ENCODE measurements at regions not wholly inside any gene's neighbourhood (a gene's known extent, or its start where the extent isn't known, plus 50 kb on each side); places are given as distances from the start of the nearest gene placed in this dataset.

GRCh38 chr1:168806952-168807351, 77.9 kb upstream of the DPT start:
- Mint-ChIP-seq H3K9me3 (no peaks in the 10 kb centered on the region), H3K4me1 (peaks cover 6 to 10% of the 10 kb centered on the region in 2 donors), H3K27me3 (ENCODE audit: low read depth in 3 of 3) (peaks cover 2 to 6% (median 3%) of the 10 kb centered on the region in 3 donors), H3K27ac (no peak overlapping the region), H3K36me3 (peaks cover 0 to 2% (median 0%) of the 10 kb centered on the region in 3 donors), H3K4me3 (no peak overlapping the region)
- no peak for DNase-seq

DNA sequence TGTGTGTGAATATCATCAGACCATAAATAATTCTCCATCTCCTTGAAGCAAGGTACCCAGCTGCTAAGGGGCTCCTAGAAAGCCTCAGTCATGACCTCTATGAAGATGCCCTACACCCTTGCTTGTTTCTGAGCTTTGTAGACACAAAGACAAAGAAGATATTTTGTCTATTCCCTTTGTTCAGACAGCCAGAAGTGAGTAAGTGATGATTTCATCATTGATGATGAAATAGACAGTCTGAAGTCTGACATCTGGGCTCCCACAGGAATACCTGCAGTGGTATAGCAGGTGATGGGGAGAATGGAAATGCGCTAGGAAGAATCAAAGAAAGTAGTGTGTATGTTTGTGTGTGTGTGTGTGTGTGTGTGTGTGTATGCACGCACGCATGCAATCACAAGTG, 82.2 kb upstream of the DPT start:
- Mint-ChIP-seq H3K4me1 (no peaks in the 10 kb centered on the region), H3K4me3 (no peak overlapping the region), H3K9me3 (peaks cover 0 to 3% (median under 1%) of the 10 kb centered on the region in 6 donors), H3K27ac (no peak overlapping the region), H3K36me3 (peaks cover 0 to 5% (median 0%) of the 10 kb centered on the region in 3 donors), H3K27me3 (ENCODE audit: low read depth in 3 of 3) (peaks cover 2 to 4% (median 2%) of the 10 kb centered on the region in 3 donors)
- no peak for DNase-seq

DNA sequence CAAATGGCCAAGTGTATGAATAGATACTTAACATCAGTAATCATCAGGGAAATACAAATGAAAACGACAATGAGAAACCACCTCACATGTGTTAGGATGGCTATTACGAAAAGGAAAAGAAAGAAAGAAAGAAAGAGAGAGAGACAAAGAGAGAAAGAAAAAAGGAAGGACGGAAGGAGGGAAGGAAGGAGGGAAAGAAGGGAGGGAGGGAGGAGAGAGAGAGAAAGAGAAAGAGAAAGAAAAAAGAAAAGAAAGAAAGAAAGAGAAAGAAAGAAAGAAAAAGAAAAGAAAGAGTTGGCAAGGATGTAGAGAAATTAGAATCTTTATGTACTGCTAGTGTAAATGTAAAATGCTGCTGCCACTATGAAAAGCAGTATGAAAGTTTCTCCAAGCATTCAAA, 90.7 kb upstream of the DPT start:
- H3K27me3 Mint-ChIP-seq (ENCODE audit: low read depth in 3 of 3), result no peaks in the 10 kb centered on the region
- peaks cover 0 to under 1% (median 0%) of the 10 kb centered on the region in 3 donors for H3K36me3 Mint-ChIP-seq
- H3K4me1 Mint-ChIP-seq, result peaks cover 17 to 18% of the 10 kb centered on the region in 2 donors
- DNase-seq, result no peak
- no peak overlapping the region for H3K27ac Mint-ChIP-seq
- peaks cover 0 to 4% (median under 1%) of the 10 kb centered on the region in 6 donors for H3K9me3 Mint-ChIP-seq
- H3K4me3 Mint-ChIP-seq, result no peak overlapping the region

- Mint-ChIP-seq H3K9me3 (peaks cover 0 to 4% (median 0%) of the 10 kb centered on the region in 6 donors), H3K36me3 (peaks cover 0 to 3% (median 0%) of the 10 kb centered on the region in 3 donors), H3K4me1 (peaks cover 21 to 26% of the 10 kb centered on the region in 2 donors), H3K27ac (no peak overlapping the region), H3K4me3 (no peak overlapping the region), H3K27me3 (ENCODE audit: low read depth in 3 of 3) (no peaks in the 10 kb centered on the region)
- DNase-seq, result no peak
Measured at GRCh38 chr1:168821434-168821833, 92.4 kb upstream of the DPT start.

DNA sequence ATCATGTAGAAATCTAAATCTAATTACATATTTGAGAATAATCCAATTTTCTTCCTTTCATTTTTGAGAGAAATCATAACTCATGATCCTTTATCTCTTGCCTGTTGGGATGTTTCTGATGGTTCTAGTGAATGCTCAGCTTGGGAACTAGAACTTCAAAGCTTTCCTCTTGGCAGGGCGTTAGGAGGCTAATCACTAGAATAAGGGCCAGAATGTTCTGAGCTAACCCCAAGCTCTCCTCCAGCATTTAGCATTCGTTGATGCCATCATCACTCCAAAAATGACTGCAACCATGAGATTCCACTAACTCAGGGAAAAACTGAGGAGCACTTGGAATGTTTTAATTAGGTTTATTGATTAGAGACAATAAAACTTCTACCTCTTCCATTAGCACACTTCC, 93.9 kb upstream of the DPT start:
- Mint-ChIP-seq H3K36me3 (peaks cover 0 to 3% (median 0%) of the 10 kb centered on the region in 3 donors), H3K27ac (no peak overlapping the region), H3K27me3 (ENCODE audit: low read depth in 3 of 3) (no peaks in the 10 kb centered on the region), H3K4me1 (peaks cover 21 to 26% of the 10 kb centered on the region in 2 donors), H3K9me3 (peaks cover 0 to 1% (median 0%) of the 10 kb centered on the region in 6 donors), H3K4me3 (no peak overlapping the region)
- DNase-seq, result no peak

DNA sequence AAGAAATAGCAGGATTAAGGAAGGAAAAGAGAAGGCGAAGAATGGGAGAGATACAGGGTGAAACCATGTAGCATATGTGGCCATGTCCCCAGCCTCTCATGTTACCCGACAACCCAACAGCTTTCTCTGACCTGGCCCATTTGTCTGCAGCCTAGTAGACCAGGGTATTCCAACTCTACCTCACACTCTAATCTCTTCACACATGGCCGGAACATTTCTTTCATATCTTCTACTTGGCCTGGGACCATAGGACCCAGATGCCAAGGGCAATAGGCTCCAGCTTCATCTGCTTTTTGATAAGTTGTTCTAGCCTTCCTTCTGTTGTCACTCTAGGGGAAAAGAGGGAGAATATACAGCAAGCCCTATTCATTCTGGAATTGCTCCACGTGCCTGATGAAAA, 95.0 kb upstream of the DPT start:
- Mint-ChIP-seq H3K27me3 (ENCODE audit: low read depth in 3 of 3) (no peaks in the 10 kb centered on the region), H3K4me1 (peaks cover 21 to 26% of the 10 kb centered on the region in 2 donors), H3K4me3 (peak overlapping the region in 4 of 5 donors; percentile 26 to 66 (median 50)), H3K9me3 (no peaks in the 10 kb centered on the region), H3K36me3 (peaks cover 0 to 3% (median 0%) of the 10 kb centered on the region in 3 donors), H3K27ac (no peak overlapping the region)
- DNase-seq, result no peak

DNA sequence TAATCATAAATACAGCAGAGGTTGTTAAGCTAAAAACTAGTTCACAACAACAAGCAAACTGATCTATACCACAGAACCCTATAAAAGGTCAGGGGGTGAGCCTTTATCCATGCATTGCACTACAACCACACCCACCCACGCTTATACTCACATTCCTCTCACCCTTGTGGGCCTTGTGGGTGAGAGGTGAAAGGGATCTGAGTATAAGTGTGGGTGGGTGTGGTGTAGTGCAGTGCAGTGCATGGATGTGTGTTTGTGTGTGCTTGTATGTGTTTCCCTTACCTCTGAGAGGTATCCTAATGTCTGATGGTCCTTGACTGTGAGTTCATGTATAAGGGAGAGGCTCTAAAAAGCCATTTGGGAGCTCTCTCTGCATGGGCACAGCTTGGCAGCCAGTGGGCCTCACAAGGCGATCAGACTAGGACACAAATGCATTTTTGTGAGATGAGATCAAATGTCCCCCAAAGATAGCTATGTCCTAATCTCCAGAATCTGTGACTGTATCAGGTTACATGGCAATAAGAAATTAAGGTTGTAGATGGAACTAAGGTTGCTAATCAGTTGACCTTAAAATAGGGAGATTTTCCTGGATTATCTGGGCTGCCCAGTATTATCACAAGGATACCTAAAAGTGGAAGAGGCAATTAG, 95.5 kb upstream of the DPT start:
- Mint-ChIP-seq H3K27me3 (ENCODE audit: low read depth in 3 of 3) (no peaks in the 10 kb centered on the region), H3K27ac (peak overlapping the region in 2 of 6 donors; percentile 35 to 66), H3K4me3 (peak overlapping the region in 4 of 5 donors; percentile 26 to 66 (median 50)), H3K4me1 (peaks cover 21 to 26% of the 10 kb centered on the region in 2 donors), H3K36me3 (peaks cover 0 to 3% (median 0%) of the 10 kb centered on the region in 3 donors), H3K9me3 (no peaks in the 10 kb centered on the region)
- DNase-seq, result peak; percentile 19 to 42 (median 40)

- DNase-seq, result no peak
Measured at GRCh38 chr1:168825129-168825528, 96.1 kb upstream of the DPT start.

DNA sequence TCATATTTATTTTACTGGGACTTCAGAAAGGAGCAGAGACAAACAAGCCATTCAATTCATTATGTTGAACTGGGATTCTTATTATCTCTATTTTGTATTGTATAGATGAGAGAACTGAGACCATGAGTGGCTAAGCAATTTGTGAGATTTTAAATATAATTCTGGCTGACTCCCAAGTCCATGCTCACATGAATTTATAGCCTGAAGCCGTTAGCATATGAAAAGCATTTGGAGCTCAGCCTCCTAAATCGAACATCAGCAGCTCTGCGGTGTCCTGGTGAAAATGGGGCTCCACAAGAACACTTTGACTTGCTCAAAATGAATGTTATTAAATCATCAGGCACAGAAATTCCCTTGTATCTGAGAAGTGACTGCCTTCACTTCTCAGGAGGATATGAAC, 96.8 kb upstream of the DPT start:
- Mint-ChIP-seq H3K27me3 (ENCODE audit: low read depth in 3 of 3) (no peaks in the 10 kb centered on the region), H3K27ac (no peak overlapping the region), H3K36me3 (peaks cover 0 to 3% (median 0%) of the 10 kb centered on the region in 3 donors), H3K4me1 (peaks cover 21 to 26% of the 10 kb centered on the region in 2 donors), H3K9me3 (no peaks in the 10 kb centered on the region), H3K4me3 (no peak overlapping the region)
- DNase-seq, result no peak

More at GRCh38 chr1:168825129-168825528, 96.1 kb upstream of the DPT start:
- no peaks in the 10 kb centered on the region for H3K27me3 Mint-ChIP-seq (ENCODE audit: low read depth in 3 of 3)
- H3K36me3 Mint-ChIP-seq, result peaks cover 0 to 3% (median 0%) of the 10 kb centered on the region in 3 donors
- H3K4me3 Mint-ChIP-seq, result no peak overlapping the region
- H3K4me1 Mint-ChIP-seq, result peaks cover 21 to 26% of the 10 kb centered on the region in 2 donors
- no peaks in the 10 kb centered on the region for H3K9me3 Mint-ChIP-seq
- H3K27ac Mint-ChIP-seq, result peak overlapping the region in 1 of 6 donors; percentile 45

DNA sequence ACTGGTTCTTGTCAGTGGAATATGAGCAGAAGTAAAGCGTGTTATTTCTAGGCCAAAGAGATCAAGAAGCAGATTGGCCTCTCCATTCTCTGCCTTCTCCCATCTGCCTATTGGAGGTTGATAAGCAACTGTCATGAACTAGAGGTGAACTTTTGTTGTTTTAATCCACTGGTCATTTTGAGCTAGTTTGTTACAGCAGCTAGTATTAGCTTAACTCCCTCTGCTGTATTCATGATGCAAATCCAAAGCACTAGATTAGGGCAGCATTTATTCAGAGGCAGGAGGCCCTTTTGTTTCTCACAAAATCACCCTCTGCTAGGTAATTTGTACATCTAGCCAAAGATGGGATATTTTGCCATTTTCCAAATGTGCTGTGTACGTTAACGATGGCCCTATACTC, 97.3 kb upstream of the DPT start:
- H3K4me3 Mint-ChIP-seq, result no peak overlapping the region
- H3K36me3 Mint-ChIP-seq, result peaks cover 0 to 3% (median 0%) of the 10 kb centered on the region in 3 donors
- no peak for DNase-seq
- H3K27ac Mint-ChIP-seq, result no peak overlapping the region
- no peaks in the 10 kb centered on the region for H3K9me3 Mint-ChIP-seq
- H3K27me3 Mint-ChIP-seq (ENCODE audit: low read depth in 3 of 3), result no peaks in the 10 kb centered on the region
- peaks cover 21 to 26% of the 10 kb centered on the region in 2 donors for H3K4me1 Mint-ChIP-seq

DNA sequence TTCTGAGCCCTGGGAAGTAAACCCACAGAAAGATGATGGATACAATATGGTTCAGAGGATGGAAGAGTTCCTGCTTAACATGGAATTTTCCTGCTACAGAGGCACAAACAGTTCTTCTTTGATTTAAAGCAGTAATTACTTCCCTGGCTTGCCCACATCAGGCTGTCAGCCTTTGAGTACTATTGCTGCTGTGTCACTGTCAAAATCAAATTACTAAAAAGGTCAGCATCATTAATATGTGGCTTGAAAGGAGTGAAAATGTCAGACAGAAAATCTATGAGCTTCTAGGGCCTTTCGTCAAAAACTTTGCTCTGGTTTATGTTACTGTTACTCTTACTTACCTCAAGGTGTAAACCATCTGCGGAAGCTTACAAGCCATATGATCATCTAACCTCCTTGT, 98.6 kb upstream of the DPT start:
- H3K9me3 Mint-ChIP-seq, result no peaks in the 10 kb centered on the region
- H3K36me3 Mint-ChIP-seq, result peaks cover 0 to 3% (median 0%) of the 10 kb centered on the region in 3 donors
- H3K4me1 Mint-ChIP-seq, result peaks cover 27 to 35% of the 10 kb centered on the region in 2 donors
- peaks cover 0 to 1% (median 0%) of the 10 kb centered on the region in 3 donors for H3K27me3 Mint-ChIP-seq (ENCODE audit: low read depth in 3 of 3)
- DNase-seq, result no peak
- H3K4me3 Mint-ChIP-seq, result no peak overlapping the region
- no peak overlapping the region for H3K27ac Mint-ChIP-seq

GRCh38 chr1:168829876-168830275, 100.9 kb upstream of the DPT start:
- peaks cover 0 to 1% (median 0%) of the 10 kb centered on the region in 3 donors for H3K27me3 Mint-ChIP-seq (ENCODE audit: low read depth in 3 of 3)
- DNase-seq, result no peak
- H3K9me3 Mint-ChIP-seq, result no peaks in the 10 kb centered on the region
- H3K36me3 Mint-ChIP-seq, result peaks cover 0 to 1% (median 0%) of the 10 kb centered on the region in 3 donors
- H3K4me1 Mint-ChIP-seq, result peaks cover 27 to 38% of the 10 kb centered on the region in 2 donors
- H3K27ac Mint-ChIP-seq, result no peak overlapping the region
- H3K4me3 Mint-ChIP-seq, result no peak overlapping the region

DNA sequence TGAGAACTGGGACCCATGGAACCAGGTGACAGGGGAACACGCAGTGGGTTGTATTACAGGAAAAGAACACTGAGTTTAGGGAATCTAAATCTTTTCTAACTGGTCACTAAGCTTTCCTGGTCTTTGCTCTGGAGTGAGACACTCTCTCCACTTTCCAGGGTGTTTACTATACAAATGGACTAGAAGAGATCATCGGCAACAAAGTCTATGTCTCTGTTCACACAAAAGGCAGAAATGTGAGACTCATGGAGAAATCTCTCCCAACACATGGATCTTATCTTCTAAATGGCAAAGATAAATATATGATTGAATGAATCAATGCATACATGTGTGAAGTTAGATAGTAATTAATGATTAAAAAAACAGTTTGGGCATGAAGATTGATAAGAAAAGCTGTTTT, 101.6 kb upstream of the DPT start:
- peaks cover 0 to 1% (median 0%) of the 10 kb centered on the region in 3 donors for H3K27me3 Mint-ChIP-seq (ENCODE audit: low read depth in 3 of 3)
- no peaks in the 10 kb centered on the region for H3K36me3 Mint-ChIP-seq
- no peak for DNase-seq
- no peaks in the 10 kb centered on the region for H3K9me3 Mint-ChIP-seq
- H3K27ac Mint-ChIP-seq, result peak overlapping the region in 1 of 6 donors; percentile 6
- H3K4me3 Mint-ChIP-seq, result no peak overlapping the region
- H3K4me1 Mint-ChIP-seq, result peaks cover 26 to 40% of the 10 kb centered on the region in 2 donors

GRCh38 chr1:168832661-168833060, 103.7 kb upstream of the DPT start:
- Mint-ChIP-seq H3K27me3 (ENCODE audit: low read depth in 3 of 3) (peaks cover 0 to 1% (median 0%) of the 10 kb centered on the region in 3 donors), H3K4me1 (peaks cover 26 to 37% of the 10 kb centered on the region in 2 donors), H3K27ac (peak overlapping the region in 2 of 6 donors; percentile 16 to 44), H3K9me3 (no peaks in the 10 kb centered on the region), H3K36me3 (no peaks in the 10 kb centered on the region), H3K4me3 (peak overlapping the region in 1 of 5 donors; percentile 14)
- DNase-seq, result no peak
